WTC11 (cell line): ENCODE measurements at regions not wholly inside any gene's neighbourhood (a gene's known extent, or its start where the extent isn't known, plus 50 kb on each side); places are given as distances from the start of the nearest gene placed in this dataset.

Experiments
- ATAC-seq: fragments of 200-7000 bp; cut with Tn5 transposase; 2 replicates; pipeline ENCODE4 v1.10.0; 2021; ENCODE audit warnings: mild to moderate bottlenecking, moderate library complexity
- CTCF ChIA-PET: fragments of 300-600 bp; sonication (Branson Sonifier 250); formaldehyde crosslinking; loops from one replicate; lab custom pipeline; 2021; ENCODE audit warnings: antibody characterized with exemption; lab: Charles Lee
- POLR2A ChIA-PET: fragments of 350-600 bp; sonication (Branson Sonifier 250); formaldehyde crosslinking; loops from one replicate; lab custom pipeline; 2021; ENCODE audit warnings: antibody characterized with exemption; lab: Charles Lee
- DNase-seq: peaks from one replicate; pipeline ENCODE4 v3.0.0; 2021; ENCODE audit warnings: low spot score
- H3K27ac Mint-ChIP-seq: 2 replicates; pipeline ENCODE4 v1.8.0; 2021; ENCODE audit warnings: mixed read lengths
- H3K27me3 Mint-ChIP-seq: 2 replicates; pipeline ENCODE4 v1.8.0; 2021; ENCODE audit warnings: low read depth, mild to moderate bottlenecking, moderate library complexity, mixed read lengths
- H3K36me3 Mint-ChIP-seq: 2 replicates; pipeline ENCODE4 v1.8.0; 2021; ENCODE audit warnings: mixed read lengths
- H3K4me1 Mint-ChIP-seq: 2 replicates; pipeline ENCODE4 v1.8.0; 2022; ENCODE audit warnings: mixed read lengths
- H3K4me3 Mint-ChIP-seq: 2 replicates; pipeline ENCODE4 v1.8.0; 2021; ENCODE audit warnings: mild to moderate bottlenecking, moderate library complexity, mixed read lengths
- H3K9me3 Mint-ChIP-seq: 2 replicates; pipeline ENCODE4 v1.8.0; 2021; ENCODE audit warnings: mixed read lengths
- AFF4 ChIP-seq: sonication (generic); formaldehyde crosslinking; IDR thresholded peaks from 2 replicates; pipeline ENCODE4 v1.8.1; 2023; ENCODE audit warnings: mild to moderate bottlenecking, missing genetic modification reagents, borderline replicate concordance
- CREB1 ChIP-seq: sonication (generic); formaldehyde crosslinking; IDR thresholded peaks from 2 replicates; pipeline ENCODE4 v1.8.0; 2023; ENCODE audit warnings: mild to moderate bottlenecking, missing genetic modification reagents
- E2F1 ChIP-seq: sonication (generic); formaldehyde crosslinking; IDR thresholded peaks from 2 replicates; pipeline ENCODE4 v1.8.0; 2022; ENCODE audit warnings: mild to moderate bottlenecking, missing genetic modification reagents
- E2F5 ChIP-seq: sonication (generic); formaldehyde crosslinking; IDR thresholded peaks from 2 replicates; pipeline ENCODE4 v1.8.1; 2022; ENCODE audit warnings: mild to moderate bottlenecking, moderate library complexity, missing genetic modification reagents
- FOXK1 ChIP-seq: sonication (generic); formaldehyde crosslinking; IDR thresholded peaks from 2 replicates; pipeline ENCODE4 v1.8.0; 2022; ENCODE audit warnings: mild to moderate bottlenecking, moderate library complexity, missing genetic modification reagents
- IRF1 ChIP-seq: sonication (generic); formaldehyde crosslinking; IDR thresholded peaks from 2 replicates; pipeline ENCODE4 v1.8.0; 2023; ENCODE audit warnings: missing genetic modification reagents
- JAZF1 ChIP-seq: fragments of 250-450 bp; sonication (Bioruptor Pico); IDR thresholded peaks from 2 replicates; pipeline ENCODE4 v1.9.0; 2021; ENCODE audit warnings: moderate library complexity, mild to moderate bottlenecking, inconsistent platforms
- NR2C2 ChIP-seq: sonication (generic); formaldehyde crosslinking; IDR thresholded peaks from 2 replicates; pipeline ENCODE4 v1.8.0; 2022; ENCODE audit warnings: mild to moderate bottlenecking, missing genetic modification reagents
- NR3C1 ChIP-seq: sonication (generic); formaldehyde crosslinking; conservative IDR thresholded peaks from 2 replicates; pipeline ENCODE4 v1.8.1; 2023; ENCODE audit warnings: low read depth, mild to moderate bottlenecking, missing genetic modification reagents
- OVOL2 ChIP-seq: fragments of 250-450 bp; sonication (Bioruptor Pico); IDR thresholded peaks from 2 replicates; pipeline ENCODE4 v1.9.0; 2021; ENCODE audit warnings: mild to moderate bottlenecking, borderline replicate concordance
- SMAD3 ChIP-seq: sonication (generic); formaldehyde crosslinking; IDR thresholded peaks from 2 replicates; pipeline ENCODE4 v1.8.0; 2022; ENCODE audit warnings: missing genetic modification reagents, mild to moderate bottlenecking, borderline replicate concordance
- SMAD4 ChIP-seq: sonication (generic); formaldehyde crosslinking; IDR thresholded peaks from 2 replicates; pipeline ENCODE4 v1.8.0; 2022; ENCODE audit warnings: mild to moderate bottlenecking, missing genetic modification reagents
- SOX15 ChIP-seq: fragments of 250-450 bp; sonication (Bioruptor Pico); IDR thresholded peaks from 2 replicates; pipeline ENCODE4 v1.9.0; 2021; ENCODE audit warnings: mild to moderate bottlenecking
- TP53 ChIP-seq: sonication (generic); formaldehyde crosslinking; IDR thresholded peaks from 2 replicates; pipeline ENCODE4 v1.8.1; 2023; ENCODE audit warnings: mild to moderate bottlenecking, missing genetic modification reagents
- USF1 ChIP-seq: sonication (generic); formaldehyde crosslinking; IDR thresholded peaks from 2 replicates; pipeline ENCODE4 v1.8.0; 2022; ENCODE audit warnings: mild to moderate bottlenecking, missing genetic modification reagents
- ZBTB21 ChIP-seq: sonication (generic); formaldehyde crosslinking; IDR thresholded peaks from 2 replicates; pipeline ENCODE4 v1.8.1; 2023; ENCODE audit warnings: mild to moderate bottlenecking, missing genetic modification reagents, borderline replicate concordance
- ZNF219 ChIP-seq: sonication (generic); formaldehyde crosslinking; IDR thresholded peaks from 2 replicates; pipeline ENCODE4 v1.8.0; 2023; ENCODE audit warnings: missing genetic modification reagents, mild to moderate bottlenecking, borderline replicate concordance
- ZNF263 ChIP-seq: sonication (generic); formaldehyde crosslinking; IDR thresholded peaks from 2 replicates; pipeline ENCODE4 v1.8.1; 2022; ENCODE audit warnings: low read depth, mild to moderate bottlenecking, moderate library complexity, missing genetic modification reagents
- ZNF396 ChIP-seq: fragments of 250-450 bp; sonication (Bioruptor Pico); IDR thresholded peaks from 2 replicates; pipeline ENCODE4 v1.8.0; 2021; ENCODE audit warnings: mild to moderate bottlenecking, moderate library complexity, borderline replicate concordance
- ZNF416 ChIP-seq: fragments of 250-450 bp; sonication (Bioruptor Pico); IDR thresholded peaks from 2 replicates; pipeline ENCODE4 v1.9.0; 2021; ENCODE audit warnings: mild to moderate bottlenecking, inconsistent platforms
- ZNF423 ChIP-seq: fragments of 250-450 bp; sonication (Bioruptor Pico); IDR thresholded peaks from 2 replicates; pipeline ENCODE4 v2.1.2; 2022; ENCODE audit warnings: mild to moderate bottlenecking, moderate library complexity
- TF ChIP-seq, protein P1 (sequence below): fragments of 250-450 bp; sonication (Bioruptor Pico); IDR thresholded peaks from 2 replicates; pipeline ENCODE4 v1.9.0; 2021; ENCODE audit warnings: mild to moderate bottlenecking
- TF ChIP-seq, protein P2 (sequence below): fragments of 250-450 bp; sonication (Bioruptor Pico); IDR thresholded peaks from 2 replicates; pipeline ENCODE4 v2.1.2; 2022; ENCODE audit warnings: mild to moderate bottlenecking, moderate library complexity

DNA sequence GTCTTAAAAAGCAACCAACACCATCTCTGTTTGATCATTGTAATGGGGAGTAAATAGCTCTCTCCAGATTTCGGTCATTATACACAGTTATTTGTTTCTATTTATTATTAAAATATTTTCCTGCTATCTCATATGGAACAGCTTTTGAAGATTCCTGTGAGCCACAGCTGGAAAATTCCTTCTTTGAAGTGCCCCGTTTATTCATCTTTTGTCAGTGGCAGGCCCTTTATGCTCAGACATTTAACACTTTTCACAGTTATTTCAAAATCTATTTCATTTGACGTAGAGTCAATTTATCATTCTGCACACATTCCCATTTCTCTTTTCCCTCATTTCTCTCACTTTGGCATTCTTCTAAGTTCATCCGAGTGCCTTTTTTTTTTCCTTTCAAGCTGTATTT is 245.9 kb upstream of the ELAC2 start:
- ATAC-seq (no peak), DNase-seq (no peak)
- Mint-ChIP-seq H3K27me3 (no peaks in the 10 kb centered on the region), H3K4me3 (no peak overlapping the region), H3K36me3 (no peaks in the 10 kb centered on the region)
- CTCF ChIA-PET: no interaction called here
- TF ChIP-seq, protein P1, sequence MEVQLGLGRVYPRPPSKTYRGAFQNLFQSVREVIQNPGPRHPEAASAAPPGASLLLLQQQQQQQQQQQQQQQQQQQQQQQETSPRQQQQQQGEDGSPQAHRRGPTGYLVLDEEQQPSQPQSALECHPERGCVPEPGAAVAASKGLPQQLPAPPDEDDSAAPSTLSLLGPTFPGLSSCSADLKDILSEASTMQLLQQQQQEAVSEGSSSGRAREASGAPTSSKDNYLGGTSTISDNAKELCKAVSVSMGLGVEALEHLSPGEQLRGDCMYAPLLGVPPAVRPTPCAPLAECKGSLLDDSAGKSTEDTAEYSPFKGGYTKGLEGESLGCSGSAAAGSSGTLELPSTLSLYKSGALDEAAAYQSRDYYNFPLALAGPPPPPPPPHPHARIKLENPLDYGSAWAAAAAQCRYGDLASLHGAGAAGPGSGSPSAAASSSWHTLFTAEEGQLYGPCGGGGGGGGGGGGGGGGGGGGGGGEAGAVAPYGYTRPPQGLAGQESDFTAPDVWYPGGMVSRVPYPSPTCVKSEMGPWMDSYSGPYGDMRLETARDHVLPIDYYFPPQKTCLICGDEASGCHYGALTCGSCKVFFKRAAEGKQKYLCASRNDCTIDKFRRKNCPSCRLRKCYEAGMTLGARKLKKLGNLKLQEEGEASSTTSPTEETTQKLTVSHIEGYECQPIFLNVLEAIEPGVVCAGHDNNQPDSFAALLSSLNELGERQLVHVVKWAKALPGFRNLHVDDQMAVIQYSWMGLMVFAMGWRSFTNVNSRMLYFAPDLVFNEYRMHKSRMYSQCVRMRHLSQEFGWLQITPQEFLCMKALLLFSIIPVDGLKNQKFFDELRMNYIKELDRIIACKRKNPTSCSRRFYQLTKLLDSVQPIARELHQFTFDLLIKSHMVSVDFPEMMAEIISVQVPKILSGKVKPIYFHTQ (CRISPR knock-in tag): no peak
- no peak for TF ChIP-seq NR2C2 (CRISPR knock-in tag)
- TF ChIP-seq SMAD3: no peak
- TF ChIP-seq E2F1 (CRISPR knock-in tag): no peak
- no peak for TF ChIP-seq ZNF416 (CRISPR knock-in tag)
- no peak for TF ChIP-seq ZBTB21 (CRISPR knock-in tag)
- TF ChIP-seq USF1 (CRISPR knock-in tag): no peak
- TF ChIP-seq JAZF1 (CRISPR knock-in tag): no peak
- TF ChIP-seq TP53: no peak
- no peak for TF ChIP-seq OVOL2 (CRISPR knock-in tag)
- TF ChIP-seq NR3C1 (CRISPR knock-in tag): no peak
- TF ChIP-seq CREB1 (CRISPR knock-in tag): no peak
- TF ChIP-seq IRF1 (CRISPR knock-in tag): no peak
- TF ChIP-seq, all 79 proteins: peak for 0
- H3K4me1 Mint-ChIP-seq: peaks cover 10% of the 10 kb centered on the region
- H3K27ac Mint-ChIP-seq: no peak overlapping the region
- POLR2A ChIA-PET: no interaction called here
- peaks cover 4% of the 10 kb centered on the region for H3K9me3 Mint-ChIP-seq

DNA sequence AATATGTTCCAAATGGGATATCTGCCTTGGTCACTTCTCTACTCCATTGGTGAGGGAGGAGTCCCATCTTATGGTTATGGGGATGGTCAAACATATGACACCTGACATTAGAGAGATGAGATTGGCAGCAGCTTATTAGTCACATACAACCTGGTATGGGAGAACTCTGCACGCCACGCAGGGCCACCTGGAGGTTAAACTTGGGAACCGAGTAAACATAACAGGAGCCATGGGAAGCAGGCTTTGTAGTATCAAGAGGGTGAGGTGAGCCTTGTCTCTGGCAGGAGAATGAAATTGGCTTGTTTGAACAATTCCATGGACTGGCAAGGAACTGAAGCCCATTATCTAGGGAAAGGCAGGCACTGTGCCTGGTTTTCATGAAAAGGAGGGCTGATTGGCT is 238.7 kb upstream of the ELAC2 start:
- no peaks in the 10 kb centered on the region; the same call in 1 of the 2 replicates for H3K4me1 Mint-ChIP-seq
- ChIA-PET CTCF (no interaction called here), POLR2A (no interaction called here)
- no peak for ATAC-seq
- H3K9me3 Mint-ChIP-seq: peaks cover 4% of the 10 kb centered on the region
- no peak overlapping the region for H3K4me3 Mint-ChIP-seq
- no peak for DNase-seq
- H3K36me3 Mint-ChIP-seq: no peaks in the 10 kb centered on the region
- no peak overlapping the region for H3K27ac Mint-ChIP-seq
- H3K27me3 Mint-ChIP-seq: no peaks in the 10 kb centered on the region; the same call in 1 of the 2 replicates
- TF ChIP-seq FOXK1 (CRISPR knock-in tag): no peak
- no peak for TF ChIP-seq AFF4
- no peak for TF ChIP-seq ZNF219 (CRISPR knock-in tag)
- no peak for TF ChIP-seq ZNF396 (CRISPR knock-in tag)
- no peak for TF ChIP-seq E2F5
- TF ChIP-seq ZNF423: no peak
- TF ChIP-seq SOX15 (CRISPR knock-in tag): no peak
- TF ChIP-seq, protein P2, sequence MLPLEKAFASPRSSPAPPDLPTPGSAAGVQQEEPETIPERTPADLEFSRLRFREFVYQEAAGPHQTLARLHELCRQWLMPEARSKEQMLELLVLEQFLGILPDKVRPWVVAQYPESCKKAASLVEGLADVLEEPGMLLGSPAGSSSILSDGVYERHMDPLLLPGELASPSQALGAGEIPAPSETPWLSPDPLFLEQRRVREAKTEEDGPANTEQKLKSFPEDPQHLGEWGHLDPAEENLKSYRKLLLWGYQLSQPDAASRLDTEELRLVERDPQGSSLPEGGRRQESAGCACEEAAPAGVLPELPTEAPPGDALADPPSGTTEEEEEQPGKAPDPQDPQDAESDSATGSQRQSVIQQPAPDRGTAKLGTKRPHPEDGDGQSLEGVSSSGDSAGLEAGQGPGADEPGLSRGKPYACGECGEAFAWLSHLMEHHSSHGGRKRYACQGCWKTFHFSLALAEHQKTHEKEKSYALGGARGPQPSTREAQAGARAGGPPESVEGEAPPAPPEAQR (CRISPR knock-in tag): no peak
- no peak for TF ChIP-seq ZNF263 (CRISPR knock-in tag)
- TF ChIP-seq SMAD4 (CRISPR knock-in tag): no peak
